DOHH2 (cell line): ENCODE measurements at regions not wholly inside any gene's neighbourhood (a gene's known extent, or its start where the extent isn't known, plus 50 kb on each side); places are given as distances from the start of the nearest gene placed in this dataset.

Source experiments
- EZH2phosphoT487 ChIP-seq: fragments of 200-600 bp; sonication (generic); IDR thresholded peaks from 2 replicates; pipeline ENCODE4 v1.6.1; 2017; ENCODE audit warnings: borderline replicate concordance, mild to moderate bottlenecking, antibody characterized with exemption, low read length, moderate library complexity, mixed read lengths
- TF ChIP-seq, protein P1 (sequence below): fragments of 200-600 bp; sonication (generic); IDR thresholded peaks from one replicate; pipeline ENCODE4 v1.5.1; 2014; ENCODE audit warnings: antibody characterized with exemption, mild to moderate bottlenecking, low read depth, low read length; ENCODE audit not compliant: poor library complexity, severe bottlenecking

DNA sequence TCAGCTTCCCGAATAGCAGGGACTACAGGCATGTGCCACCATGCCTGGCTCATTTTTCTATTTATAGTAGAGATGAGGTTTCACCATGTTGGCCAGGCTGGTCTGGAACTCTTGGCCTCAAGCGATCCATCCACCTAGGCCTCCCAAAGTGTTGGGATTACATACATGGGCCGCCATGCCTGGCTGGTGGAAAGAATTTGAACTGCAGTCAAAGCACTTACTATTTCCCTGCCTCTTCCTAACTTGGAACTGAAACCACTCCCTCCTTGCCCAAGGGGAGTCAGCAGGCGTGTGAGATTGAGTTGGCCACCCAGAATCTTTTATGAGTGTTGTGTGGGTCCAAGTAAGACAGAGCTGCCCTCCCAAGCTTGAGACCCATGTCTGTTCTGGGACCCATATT, 86.1 kb upstream of the PTPN3 start:
- TF ChIP-seq, protein P1, sequence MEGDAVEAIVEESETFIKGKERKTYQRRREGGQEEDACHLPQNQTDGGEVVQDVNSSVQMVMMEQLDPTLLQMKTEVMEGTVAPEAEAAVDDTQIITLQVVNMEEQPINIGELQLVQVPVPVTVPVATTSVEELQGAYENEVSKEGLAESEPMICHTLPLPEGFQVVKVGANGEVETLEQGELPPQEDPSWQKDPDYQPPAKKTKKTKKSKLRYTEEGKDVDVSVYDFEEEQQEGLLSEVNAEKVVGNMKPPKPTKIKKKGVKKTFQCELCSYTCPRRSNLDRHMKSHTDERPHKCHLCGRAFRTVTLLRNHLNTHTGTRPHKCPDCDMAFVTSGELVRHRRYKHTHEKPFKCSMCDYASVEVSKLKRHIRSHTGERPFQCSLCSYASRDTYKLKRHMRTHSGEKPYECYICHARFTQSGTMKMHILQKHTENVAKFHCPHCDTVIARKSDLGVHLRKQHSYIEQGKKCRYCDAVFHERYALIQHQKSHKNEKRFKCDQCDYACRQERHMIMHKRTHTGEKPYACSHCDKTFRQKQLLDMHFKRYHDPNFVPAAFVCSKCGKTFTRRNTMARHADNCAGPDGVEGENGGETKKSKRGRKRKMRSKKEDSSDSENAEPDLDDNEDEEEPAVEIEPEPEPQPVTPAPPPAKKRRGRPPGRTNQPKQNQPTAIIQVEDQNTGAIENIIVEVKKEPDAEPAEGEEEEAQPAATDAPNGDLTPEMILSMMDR: no peak
- no peak for TF ChIP-seq EZH2phosphoT487
